Right ventricle myocardium superior (tissue), 1 donor: ENCODE measurements at regions not wholly inside any gene's neighbourhood (a gene's known extent, or its start where the extent isn't known, plus 50 kb on each side); places are given as distances from the start of the nearest gene placed in this dataset.

ENCODE experiments used
- ATAC-seq: fragments of 200-7000 bp; cut with Tn5 transposase; one replicate; pipeline ENCODE4 v1.9.1; 2020; ENCODE audit warnings: mild to moderate bottlenecking; ENCODE audit not compliant: poor library complexity
- DNase-seq: peaks from one replicate; pipeline ENCODE4 v3.0.0-alpha.2; 2020
- intact Hi-C: fragments of 100-400 bp; cut with DNase I; formaldehyde crosslinking; loops from one replicate; pipeline ENCODE4 v1.11.2; 2022
- donor health status: DM: no; HTN: yes; CAD: no; lungs with severe emphysema.

- DNase-seq (no peak), ATAC-seq (no peak)
- intact Hi-C loops = no loop called here
Observed at GRCh38 chr20:6831461-6831860, 64.0 kb downstream of the BMP2 start.

- ATAC-seq (no peak), DNase-seq (no peak)
- intact Hi-C loops = no loop called here
Observed at GRCh38 chr20:6832811-6833210, 65.3 kb downstream of the BMP2 start.

GRCh38 chr20:6835609-6836008 lies 68.1 kb downstream of the BMP2 start:
- DNase-seq (no peak), ATAC-seq (no peak)
- intact Hi-C loops = no loop called here

GRCh38 chr20:6836821-6837374 lies 69.4 kb downstream of the BMP2 start:
- DNase-seq = no peak
- intact Hi-C loops = no loop called here
- no peak for ATAC-seq

- ATAC-seq = no peak
- intact Hi-C loops = no loop called here
- DNase-seq = no peak
Observed at GRCh38 chr20:6837730-6838129, 70.2 kb downstream of the BMP2 start.

GRCh38 chr20:6838181-6838826 lies 70.8 kb downstream of the BMP2 start:
- intact Hi-C loops = no loop called here
- DNase-seq (no peak), ATAC-seq (no peak)

GRCh38 chr20:6841128-6841527 lies 73.6 kb downstream of the BMP2 start:
- ATAC-seq (no peak), DNase-seq (no peak)
- intact Hi-C loops = no loop called here

- DNase-seq = no peak
- ATAC-seq = no peak
- intact Hi-C loops = no loop called here
Observed at GRCh38 chr20:6845141-6845540, 77.7 kb downstream of the BMP2 start.

- ATAC-seq (no peak), DNase-seq (no peak)
- intact Hi-C loops = no loop called here
Observed at GRCh38 chr20:6848041-6848440, 80.6 kb downstream of the BMP2 start.

- intact Hi-C loops = no loop called here
- ATAC-seq = no peak
- DNase-seq = no peak
Observed at GRCh38 chr20:6848992-6849391, 81.5 kb downstream of the BMP2 start.

- ATAC-seq = no peak
- DNase-seq = no peak
- intact Hi-C loops = no loop called here
Observed at GRCh38 chr20:6851136-6851535, 83.7 kb downstream of the BMP2 start.

GRCh38 chr20:6852478-6852877 lies 85.0 kb downstream of the BMP2 start:
- no peak for ATAC-seq
- intact Hi-C loops = no loop called here
- no peak for DNase-seq

GRCh38 chr20:6855104-6855503 lies 87.6 kb downstream of the BMP2 start:
- ATAC-seq = no peak
- no peak for DNase-seq
- intact Hi-C loops = no loop called here

- intact Hi-C loops = no loop called here
- DNase-seq (no peak), ATAC-seq (no peak)
Observed at GRCh38 chr20:6855796-6856195, 88.3 kb downstream of the BMP2 start.

GRCh38 chr20:6857927-6858326 lies 90.4 kb downstream of the BMP2 start:
- intact Hi-C loops = no loop called here
- ATAC-seq (no peak), DNase-seq (no peak)

- intact Hi-C loops = no loop called here
- DNase-seq (no peak), ATAC-seq (no peak)
Observed at GRCh38 chr20:6863355-6863754, 95.9 kb downstream of the BMP2 start.

GRCh38 chr20:6863798-6864201 lies 96.3 kb downstream of the BMP2 start:
- no peak for ATAC-seq
- no peak for DNase-seq
- intact Hi-C loops = no loop called here

- no peak for ATAC-seq
- DNase-seq = no peak
- intact Hi-C loops = no loop called here
Observed at GRCh38 chr20:6864740-6865139, 97.3 kb downstream of the BMP2 start.

GRCh38 chr20:6866741-6867140 lies 99.3 kb downstream of the BMP2 start:
- intact Hi-C loops = no loop called here
- no peak for DNase-seq
- ATAC-seq = no peak

- DNase-seq (no peak), ATAC-seq (no peak)
- intact Hi-C loops = no loop called here
Observed at GRCh38 chr20:6868861-6869260, 101.4 kb downstream of the BMP2 start.

- ATAC-seq = no peak
- DNase-seq = no peak
- intact Hi-C loops = no loop called here
Observed at GRCh38 chr20:6870559-6870958, 103.1 kb downstream of the BMP2 start.
